NCI-H69 (cell line): ENCODE measurements at regions not wholly inside any gene's neighbourhood (a gene's known extent, or its start where the extent isn't known, plus 50 kb on each side); places are given as distances from the start of the nearest gene placed in this dataset.

Source experiments
- DNase-seq: peaks from one replicate; lab custom pipeline; 2025; lab: John Stamatoyannopoulos, UW

DNA sequence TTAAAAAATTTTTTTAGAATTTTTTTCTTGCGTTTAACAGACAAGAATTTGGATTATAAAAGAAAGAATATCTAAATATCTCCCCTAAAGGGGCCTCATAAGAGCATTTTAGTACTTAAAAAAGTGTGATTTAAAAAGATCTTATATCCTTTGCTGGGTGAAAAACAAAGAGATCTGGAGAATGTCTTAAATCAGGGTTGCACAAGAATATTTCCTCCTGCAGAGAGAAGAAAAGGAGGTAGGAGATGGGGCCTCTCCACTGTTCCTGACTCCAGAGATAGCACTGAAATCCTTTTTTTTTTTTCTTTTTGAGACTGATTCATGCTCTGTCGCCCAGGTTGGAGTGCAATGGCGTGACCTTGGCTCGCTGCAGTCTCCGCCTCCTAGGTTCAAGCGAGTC lies 68.5 kb upstream of the OSR1 start:
- DNase-seq = no peak

DNA sequence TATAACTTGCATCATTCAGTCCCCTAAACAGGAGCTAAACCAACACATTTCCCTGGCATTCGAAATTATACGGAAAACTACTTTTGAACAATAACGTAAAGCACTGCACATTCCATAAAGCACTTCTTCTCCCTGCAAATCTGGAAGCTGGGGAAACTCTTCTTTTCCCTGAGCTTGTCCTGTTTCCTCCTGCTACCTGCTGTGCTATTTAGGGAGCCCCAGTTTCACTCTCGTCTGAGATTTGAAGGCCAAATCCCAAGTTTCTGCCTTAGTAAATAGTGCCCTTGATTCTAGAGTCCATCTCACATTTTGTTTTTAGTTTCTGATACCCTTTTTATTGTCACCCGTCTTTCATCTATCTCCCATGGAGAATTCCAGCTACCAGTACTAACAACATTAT lies 67.7 kb upstream of the OSR1 start:
- DNase-seq = no peak

DNA sequence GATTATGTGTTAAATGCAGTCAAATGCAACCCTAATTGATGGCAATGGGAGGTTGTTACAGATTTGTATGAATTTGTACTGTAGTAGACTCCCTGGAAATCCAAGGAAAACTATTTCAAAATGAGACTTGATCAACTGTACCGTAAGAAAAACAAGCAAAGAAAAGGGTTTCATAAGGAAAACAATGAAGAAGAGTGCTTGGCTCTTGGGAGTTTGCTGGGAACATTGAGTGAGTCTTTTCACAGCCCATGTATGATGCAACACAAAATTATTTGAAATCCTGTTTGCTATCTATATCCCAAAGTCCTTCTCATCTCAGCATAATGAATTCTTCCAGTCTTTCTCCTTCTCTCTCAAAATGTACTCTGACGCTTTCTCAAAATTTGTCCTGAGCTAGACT lies 67.0 kb upstream of the OSR1 start:
- no peak for DNase-seq

- DNase-seq = peak; percentile 12
Measured at GRCh38 chr2:19419211-19419880, 60.9 kb upstream of the OSR1 start.

GRCh38 chr2:19416784-19417684 lies 58.6 kb upstream of the OSR1 start:
- DNase-seq = no peak

DNA sequence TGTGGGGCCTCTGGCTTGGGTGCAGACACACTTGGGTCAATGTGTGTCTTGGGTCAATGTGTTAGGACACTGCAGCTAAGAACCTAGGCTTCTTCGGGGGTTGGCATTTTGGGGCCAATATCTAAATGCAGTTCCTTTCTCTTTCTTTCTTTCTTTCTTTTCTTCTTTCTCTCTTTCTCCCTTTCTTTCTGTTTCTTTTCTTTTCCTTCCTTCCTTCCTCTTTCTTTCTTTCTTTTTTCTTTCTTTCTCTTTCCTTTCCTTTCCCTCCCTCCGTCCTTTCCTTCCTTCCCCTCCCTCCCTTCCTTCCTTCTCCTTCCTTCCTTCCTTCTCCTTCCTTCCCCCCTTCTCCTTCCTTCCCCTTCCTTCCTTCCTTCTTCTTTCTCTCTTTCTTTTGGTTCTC lies 57.7 kb upstream of the OSR1 start:
- DNase-seq = no peak

DNA sequence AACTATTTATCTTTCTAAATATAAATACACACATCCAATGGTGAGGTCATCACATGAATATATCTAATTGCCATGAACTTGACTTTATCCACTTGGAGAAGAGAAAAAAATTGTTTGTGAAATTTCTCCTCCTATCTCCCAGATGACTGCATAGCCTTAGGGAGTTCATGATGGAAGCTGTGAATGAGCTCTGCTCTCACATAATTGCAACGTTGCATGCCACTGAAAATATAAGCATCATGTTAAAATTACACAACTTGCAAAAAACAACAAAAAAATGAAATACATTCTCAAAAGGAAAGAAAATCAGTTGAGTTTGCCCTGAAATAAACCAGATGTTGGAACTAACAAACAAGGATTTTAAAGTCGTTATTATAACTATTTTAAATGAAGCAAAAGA lies 50.6 kb upstream of the OSR1 start:
- DNase-seq = no peak

- no peak for DNase-seq
Measured at GRCh38 chr2:19408592-19408991, 50.2 kb upstream of the OSR1 start.
